Hepatocyte (in vitro differentiated cells): ENCODE measurements at regions not wholly inside any gene's neighbourhood (a gene's known extent, or its start where the extent isn't known, plus 50 kb on each side); places are given as distances from the start of the nearest gene placed in this dataset.
"Not testable (repeated sequence)": the region's sequence is repeated elsewhere in the genome, so short reads cannot be mapped to it uniquely, and the experiment has no call there.

Source experiments
- EZH2 ChIP-seq: fragments of 200-600 bp; sonication (generic); IDR thresholded peaks from 2 replicates; pipeline ENCODE4 v1.6.1; 2016; ENCODE audit warnings: antibody characterized with exemption, mild to moderate bottlenecking, borderline replicate concordance
- TF ChIP-seq, protein P1 (sequence below): fragments of 200-600 bp; sonication (generic); IDR thresholded peaks from 2 replicates; pipeline ENCODE4 v1.5.1; 2016; ENCODE audit warnings: antibody characterized with exemption, mild to moderate bottlenecking; ENCODE audit not compliant: poor library complexity

DNA sequence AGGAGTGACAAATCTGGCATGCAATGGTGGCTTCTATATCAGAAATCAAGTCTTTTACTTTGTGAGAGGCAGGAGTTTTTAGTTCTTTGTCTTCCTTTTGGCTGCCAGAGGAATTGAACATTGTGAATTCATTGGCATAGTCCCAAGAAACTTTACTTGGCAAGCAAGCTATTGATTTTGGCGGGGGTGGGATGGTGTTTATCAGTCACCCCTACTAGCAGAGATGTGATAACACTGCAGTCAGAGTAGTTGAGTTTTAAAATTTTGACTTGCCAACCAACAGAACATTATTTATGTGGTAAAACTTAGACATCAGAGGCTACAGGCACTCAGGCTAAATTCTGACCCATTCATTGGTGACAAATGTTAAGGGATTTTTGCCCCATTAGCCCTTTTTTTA lies 129.2 kb downstream of the FAM72B start:
- TF ChIP-seq, protein P1, sequence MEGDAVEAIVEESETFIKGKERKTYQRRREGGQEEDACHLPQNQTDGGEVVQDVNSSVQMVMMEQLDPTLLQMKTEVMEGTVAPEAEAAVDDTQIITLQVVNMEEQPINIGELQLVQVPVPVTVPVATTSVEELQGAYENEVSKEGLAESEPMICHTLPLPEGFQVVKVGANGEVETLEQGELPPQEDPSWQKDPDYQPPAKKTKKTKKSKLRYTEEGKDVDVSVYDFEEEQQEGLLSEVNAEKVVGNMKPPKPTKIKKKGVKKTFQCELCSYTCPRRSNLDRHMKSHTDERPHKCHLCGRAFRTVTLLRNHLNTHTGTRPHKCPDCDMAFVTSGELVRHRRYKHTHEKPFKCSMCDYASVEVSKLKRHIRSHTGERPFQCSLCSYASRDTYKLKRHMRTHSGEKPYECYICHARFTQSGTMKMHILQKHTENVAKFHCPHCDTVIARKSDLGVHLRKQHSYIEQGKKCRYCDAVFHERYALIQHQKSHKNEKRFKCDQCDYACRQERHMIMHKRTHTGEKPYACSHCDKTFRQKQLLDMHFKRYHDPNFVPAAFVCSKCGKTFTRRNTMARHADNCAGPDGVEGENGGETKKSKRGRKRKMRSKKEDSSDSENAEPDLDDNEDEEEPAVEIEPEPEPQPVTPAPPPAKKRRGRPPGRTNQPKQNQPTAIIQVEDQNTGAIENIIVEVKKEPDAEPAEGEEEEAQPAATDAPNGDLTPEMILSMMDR = not testable (repeated sequence)
- TF ChIP-seq EZH2 = not testable (repeated sequence)
